ENCODE measurements at regions not wholly inside any gene's neighbourhood (a gene's known extent, or its start where the extent isn't known, plus 50 kb on each side); places are given as distances from the start of the nearest gene placed in this dataset.

- TF ChIP-seq, protein P1, sequence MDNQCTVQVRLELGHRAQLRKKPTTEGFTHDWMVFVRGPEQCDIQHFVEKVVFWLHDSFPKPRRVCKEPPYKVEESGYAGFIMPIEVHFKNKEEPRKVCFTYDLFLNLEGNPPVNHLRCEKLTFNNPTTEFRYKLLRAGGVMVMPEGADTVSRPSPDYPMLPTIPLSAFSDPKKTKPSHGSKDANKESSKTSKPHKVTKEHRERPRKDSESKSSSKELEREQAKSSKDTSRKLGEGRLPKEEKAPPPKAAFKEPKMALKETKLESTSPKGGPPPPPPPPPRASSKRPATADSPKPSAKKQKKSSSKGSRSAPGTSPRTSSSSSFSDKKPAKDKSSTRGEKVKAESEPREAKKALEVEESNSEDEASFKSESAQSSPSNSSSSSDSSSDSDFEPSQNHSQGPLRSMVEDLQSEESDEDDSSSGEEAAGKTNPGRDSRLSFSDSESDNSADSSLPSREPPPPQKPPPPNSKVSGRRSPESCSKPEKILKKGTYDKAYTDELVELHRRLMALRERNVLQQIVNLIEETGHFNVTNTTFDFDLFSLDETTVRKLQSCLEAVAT (IDR thresholded peaks at IDR 0.05): no peak
- TF ChIP-seq HOXB6 (CRISPR knock-in tag; IDR thresholded peaks at IDR 0.05; ENCODE audit: borderline replicate concordance): no peak
- TF ChIP-seq ZNF23 (CRISPR knock-in tag; IDR thresholded peaks at IDR 0.05): no peak
- no peak for TF ChIP-seq POLR3A (IDR thresholded peaks at IDR 0.05; ENCODE audit: borderline replicate concordance, extremely low read depth, insufficient read depth, insufficient read length)
- DNase-seq (ENCODE audit: extremely low read depth in 1 of 4, low spot score in 3 of 4): no peak
- Histone ChIP-seq H4K20me1 (replicated peaks; ENCODE audit: control insufficient read depth, insufficient read depth, low read length) (no peaks in the 10 kb centered on the region), H3K79me2 (ENCODE audit: control insufficient read depth, insufficient read depth, low read length) (peaks cover 6% of the 10 kb centered on the region; the same call in 2 of the 3 replicates), H3K36me3 (ENCODE audit: control insufficient read depth, insufficient read depth, low read length) (0 out of 3 replicates have a peak, but pooled peaks cover 2% of the 10 kb centered on the region), H3K27ac (ENCODE audit: extremely low read depth, low read depth, low read length) (no peak overlapping the region), H3K27me3 (ENCODE audit: control insufficient read depth in 2 of 2, insufficient read depth in 2 of 2, low read length in 2 of 2) (no peaks in the 10 kb centered on the region), H2AFZ (ENCODE audit: low read depth, low read length) (no peak overlapping the region), H3K9me1 (ENCODE audit: control insufficient read depth, insufficient read depth, low read length) (no peaks in the 10 kb centered on the region), H3K4me1 (replicated peaks in 1 of 2; ENCODE audit: control insufficient read depth in 2 of 2, insufficient read depth in 2 of 2, low read length in 2 of 2) (peaks cover 1 to 2% of the 10 kb centered on the region in 2 experiments; a peak in 1 of 5 replicates), H3K9me3 (replicated peaks; ENCODE audit: control insufficient read depth, insufficient read depth, low read depth, low read length) (peaks cover 6% of the 10 kb centered on the region; the same call in 1 of the 2 replicates), H3K9ac (ENCODE audit: insufficient read depth in 1 of 2, low read depth in 2 of 2, low read length in 2 of 2) (no peak overlapping the region), H3K4me2 (ENCODE audit: insufficient read depth, low read length) (no peak overlapping the region), H3K4me3 (no peak overlapping the region)
- FAIRE-seq: no peak
- POLR2A ChIA-PET: interaction anchor here (0.6 kb wide), 1 partner anchor 53 kb away, joined by 4 read pairs; no protein-coding TSS in a partner anchor
- no TSS peak for BruUV-seq (replicated peaks)
- no peak for ATAC-seq
- WGBS (ENCODE audit: insufficient coverage, low coverage, missing lambda C conversion rate): 45% methylated on average over 3 of the region's 3 CpGs
- intact Hi-C loops (cut with micrococcal nuclease): no loop called here
- in situ Hi-C loops (cut with MboI): loop anchor here (10.0 kb wide), 1 partner anchor 258 kb away; no protein-coding TSS in a partner anchor
- CTCF ChIA-PET (ENCODE audit: low intra/inter-chr PET ratio): no interaction called here
Observed at GRCh38 chr6:137962725-137963124, 95.7 kb downstream of the TNFAIP3 start.

All from K562 (cell line).